ENCODE measurements at regions not wholly inside any gene's neighbourhood (a gene's known extent, or its start where the extent isn't known, plus 50 kb on each side); places are given as distances from the start of the nearest gene placed in this dataset.
"Not testable (repeated sequence)": the region's sequence is repeated elsewhere in the genome, so short reads cannot be mapped to it uniquely, and the experiment has no call there.

DNA sequence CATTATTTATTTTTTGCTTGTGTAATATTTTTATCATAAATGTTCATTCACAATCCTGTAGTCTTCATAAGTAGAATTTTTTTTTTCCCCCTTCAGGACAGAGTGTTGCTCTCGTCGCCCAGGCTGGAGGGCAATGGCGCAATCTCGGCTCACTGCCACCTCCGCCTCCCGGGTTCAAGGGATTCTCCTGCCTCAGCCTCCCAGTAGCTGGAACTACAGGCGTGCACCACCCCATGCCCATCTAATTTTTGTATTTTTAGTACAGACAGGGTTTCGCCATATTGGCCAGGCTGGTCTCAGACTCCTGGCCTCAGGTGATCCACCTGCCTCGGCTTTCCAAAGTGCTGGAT, 54.7 kb upstream of the TFRC start:
- H3K4me3 Mint-ChIP-seq, POLR2A ChIA-PET: not testable (repeated sequence)

DNA sequence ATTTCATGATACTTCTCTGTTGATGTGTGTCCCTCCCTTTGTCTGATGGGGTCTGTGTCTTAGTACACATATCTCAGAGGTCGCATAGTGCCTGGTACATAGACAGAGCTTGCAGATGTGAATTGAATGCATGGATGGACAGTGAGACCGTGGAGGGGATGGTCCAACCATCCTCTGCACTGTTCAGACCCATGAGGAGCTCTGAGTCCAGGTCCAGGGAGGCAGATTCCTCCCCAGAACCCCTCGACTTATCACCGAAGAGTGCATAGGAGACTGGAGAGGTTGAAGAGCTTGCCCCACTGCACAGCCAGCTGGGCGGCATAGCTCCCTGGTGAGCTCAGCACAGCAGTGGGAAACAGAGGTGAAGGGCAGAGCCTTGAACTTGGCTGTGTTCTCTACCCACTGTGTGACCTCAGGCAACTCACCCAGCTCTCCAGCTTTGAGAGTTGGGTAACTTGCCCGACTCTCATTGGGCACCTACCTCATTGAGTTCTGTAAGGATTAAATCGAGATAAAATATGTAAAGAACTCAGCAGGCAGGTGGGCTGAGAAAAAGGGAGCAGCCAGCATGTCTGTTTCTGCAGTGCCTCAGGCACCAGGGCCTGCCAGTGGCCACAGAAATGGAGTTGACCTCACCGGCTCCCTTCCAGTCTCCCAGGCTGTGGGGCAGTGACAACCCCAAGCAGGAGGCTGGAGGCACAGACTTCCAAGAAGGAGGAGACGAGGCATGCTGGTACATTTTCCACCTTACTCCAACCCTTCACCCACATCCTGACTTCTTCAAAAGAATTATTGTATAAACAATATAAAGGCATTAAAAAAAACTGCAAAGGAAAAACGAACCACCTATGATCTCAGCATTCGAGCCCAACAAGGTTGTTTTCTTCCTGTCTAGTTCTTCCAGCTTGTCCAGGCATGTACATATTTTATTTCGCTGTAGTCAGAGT, 54.1 kb upstream of the TFRC start:
- Mint-ChIP-seq H3K4me3 (no peak overlapping the region), H3K9me3 (ENCODE audit: insufficient read depth) (no peaks in the 10 kb centered on the region), H3K36me3 (ENCODE audit: low read depth) (no peaks in the 10 kb centered on the region), H3K27me3 (ENCODE audit: low read depth) (no peaks in the 10 kb centered on the region), H3K27ac (peak overlapping the region; percentile 3), H3K4me1 (ENCODE audit: low read depth) (peaks cover 18% of the 10 kb centered on the region)
- DNase-seq (no peak), ATAC-seq (peak; percentile 39)
- ChIA-PET CTCF (no interaction called here), POLR2A (interaction anchor here (0.6 kb wide), 1 partner anchor 9 kb away, joined by 5 read pairs; no protein-coding TSS in a partner anchor)

More for the DNA sequence above, 54.7 kb upstream of the TFRC start:
- Mint-ChIP-seq H3K4me1 (ENCODE audit: low read depth) (peaks cover 18% of the 10 kb centered on the region), H3K27ac (peak overlapping the region; percentile 3)
- DNase-seq; CTCF ChIA-PET; H3K36me3 Mint-ChIP-seq (ENCODE audit: low read depth); ATAC-seq; H3K9me3 Mint-ChIP-seq (ENCODE audit: insufficient read depth); H3K27me3 Mint-ChIP-seq (ENCODE audit: low read depth): not testable (repeated sequence)

DNA sequence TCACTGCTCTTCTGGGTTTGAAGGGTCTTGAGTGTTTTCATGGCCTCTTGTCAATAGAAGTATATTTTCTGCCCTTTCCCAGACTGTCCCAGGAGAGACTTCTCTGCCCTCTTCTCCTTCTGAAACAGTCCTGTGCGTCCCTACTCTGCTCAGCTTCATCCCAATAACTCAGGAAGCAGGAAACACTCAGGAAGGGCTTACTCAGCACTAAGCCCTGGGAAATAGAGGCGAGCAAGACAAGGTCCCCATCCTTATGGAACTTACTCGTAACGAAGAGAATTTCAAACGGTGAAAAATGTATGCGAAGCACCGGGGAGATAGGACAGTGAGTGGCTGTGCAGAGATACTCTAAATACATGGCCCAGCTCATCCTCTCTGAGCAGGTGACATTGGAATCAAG, 52.8 kb upstream of the TFRC start:
- POLR2A ChIA-PET, result no interaction called here
- ATAC-seq (no peak), DNase-seq (no peak)
- Mint-ChIP-seq H3K27ac (no peak overlapping the region), H3K4me1 (ENCODE audit: low read depth) (peaks cover 16% of the 10 kb centered on the region), H3K4me3 (no peak overlapping the region), H3K27me3 (ENCODE audit: low read depth) (no peaks in the 10 kb centered on the region), H3K9me3 (ENCODE audit: insufficient read depth) (no peaks in the 10 kb centered on the region), H3K36me3 (ENCODE audit: low read depth) (no peaks in the 10 kb centered on the region)
- CTCF ChIA-PET, result no interaction called here

DNA sequence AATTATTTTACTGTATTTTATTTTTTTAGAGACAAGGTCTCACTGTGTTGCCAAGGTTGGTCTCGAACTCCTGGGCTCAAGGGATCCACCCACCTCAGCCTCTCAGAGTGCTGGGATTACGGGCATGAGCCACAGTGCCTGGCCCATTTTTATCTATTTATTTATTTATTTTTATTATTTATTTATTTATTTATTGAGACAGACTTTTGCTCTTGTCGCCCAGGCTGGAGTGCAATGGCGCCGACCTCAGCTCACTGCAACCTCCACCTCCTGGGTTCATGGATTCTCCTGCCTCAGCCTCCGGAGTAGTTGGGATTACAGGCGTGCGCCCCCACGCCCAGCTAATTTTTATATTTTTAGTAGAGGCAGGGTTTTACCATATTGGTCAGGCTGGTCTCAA, 52.0 kb upstream of the TFRC start:
- CTCF ChIA-PET; H3K36me3 Mint-ChIP-seq (ENCODE audit: low read depth); ATAC-seq; H3K4me3 Mint-ChIP-seq; DNase-seq; H3K9me3 Mint-ChIP-seq (ENCODE audit: insufficient read depth); H3K27ac Mint-ChIP-seq; POLR2A ChIA-PET; H3K27me3 Mint-ChIP-seq (ENCODE audit: low read depth): not testable (repeated sequence)
- peaks cover 19% of the 10 kb centered on the region for H3K4me1 Mint-ChIP-seq (ENCODE audit: low read depth)

DNA sequence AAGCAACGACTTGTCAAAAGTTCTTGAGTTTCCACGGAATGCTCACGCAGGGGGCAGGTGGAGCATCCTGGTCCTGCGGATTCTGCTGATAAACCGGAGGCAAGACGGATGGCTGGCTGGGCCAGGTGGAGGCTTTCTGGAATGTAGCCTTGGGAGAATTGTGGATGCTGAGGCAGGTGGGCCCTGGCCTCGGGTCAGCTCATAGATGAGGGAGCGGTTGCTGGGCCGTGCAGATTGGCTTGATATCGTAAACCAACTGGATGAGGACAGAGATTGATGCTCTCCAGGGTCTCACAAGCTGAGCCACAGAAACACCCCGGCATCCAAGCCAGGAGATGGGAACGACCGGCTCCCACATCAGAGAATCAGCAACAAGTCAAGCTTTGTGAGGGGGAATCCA, 50.0 kb upstream of the TFRC start:
- Mint-ChIP-seq H3K9me3 (ENCODE audit: insufficient read depth) (no peaks in the 10 kb centered on the region), H3K27ac (no peak overlapping the region), H3K27me3 (ENCODE audit: low read depth) (no peaks in the 10 kb centered on the region), H3K36me3 (ENCODE audit: low read depth) (no peaks in the 10 kb centered on the region), H3K4me1 (ENCODE audit: low read depth) (peaks cover 39% of the 10 kb centered on the region), H3K4me3 (no peak overlapping the region)
- no peak for DNase-seq
- CTCF ChIA-PET, result interaction anchor here (0.9 kb wide), 1 partner anchor 59 kb away, joined by 4 read pairs; no protein-coding TSS in a partner anchor
- POLR2A ChIA-PET, result interaction anchor here (0.9 kb wide), 1 partner anchor 48 kb away, joined by 3 read pairs; no protein-coding TSS in a partner anchor
- no peak for ATAC-seq
